ENCODE measurements at regions not wholly inside any gene's neighbourhood (a gene's known extent, or its start where the extent isn't known, plus 50 kb on each side); places are given as distances from the start of the nearest gene placed in this dataset.

GRCh38 chr16:87134628-87134995, 182.6 kb downstream of the C16orf95 start:
- no peak for DNase-seq (ENCODE audit: extremely low spot score in 2 of 2)
- Histone ChIP-seq H3K4me3 (no peak overlapping the region), H3K4me1 (no peaks in the 10 kb centered on the region), H3K36me3 (no peaks in the 10 kb centered on the region), H3K27me3 (no peaks in the 10 kb centered on the region), H3K27ac (no peak overlapping the region), H3K9me3 (no peaks in the 10 kb centered on the region)
- TF ChIP-seq CTCF (IDR thresholded peaks at IDR 0.05) (no peak), POLR2A (IDR thresholded peaks at IDR 0.05) (no peak), POLR2AphosphoS5 (IDR thresholded peaks at IDR 0.05; ENCODE audit: insufficient read depth in 1 of 2, low read depth in 1 of 2) (no peak)
- intact Hi-C loops (cut with DNase I): no loop called here

DNA sequence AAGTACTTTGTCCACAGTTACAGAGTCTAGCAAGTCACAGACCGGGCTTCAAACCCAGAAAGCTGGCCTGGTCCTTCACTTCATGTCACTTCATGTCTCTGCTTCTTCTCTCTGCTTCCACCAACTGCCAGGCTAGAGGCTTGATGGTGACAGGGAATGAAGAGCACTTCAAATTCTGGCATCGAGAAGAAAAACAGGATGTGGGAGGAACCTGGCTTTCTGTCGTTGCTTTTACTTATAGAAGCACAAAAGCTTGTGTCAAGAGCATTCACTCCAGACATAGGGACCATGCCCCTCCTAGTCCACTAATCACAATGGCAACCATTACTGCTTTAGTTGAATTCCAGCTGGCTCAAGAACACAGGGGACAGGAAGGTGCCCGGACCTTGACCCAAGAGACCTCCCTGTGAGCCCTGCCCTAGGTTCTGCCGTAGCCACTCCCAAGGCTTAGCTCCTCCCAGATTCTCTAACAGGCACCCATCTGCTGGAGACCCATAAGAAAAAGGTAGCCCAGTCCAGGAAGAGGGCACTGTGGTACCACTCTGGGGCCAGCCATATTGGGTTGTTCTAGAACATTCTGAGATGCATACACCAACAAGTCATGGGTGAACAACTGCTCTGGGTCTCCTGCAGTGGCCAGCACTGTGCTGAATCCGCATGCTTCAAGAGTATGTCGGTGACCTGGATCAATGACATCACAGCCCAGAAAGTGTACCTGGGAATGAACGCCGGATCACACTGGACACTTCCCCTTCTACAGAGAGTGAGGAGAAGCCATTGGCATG, 181.8 kb downstream of the C16orf95 start:
- no peaks in the 10 kb centered on the region for H3K36me3 ChIP-seq
- no peak for TF ChIP-seq CTCF (IDR thresholded peaks at IDR 0.05)
- TF ChIP-seq POLR2A (IDR thresholded peaks at IDR 0.05): no peak
- TF ChIP-seq POLR2AphosphoS5 (IDR thresholded peaks at IDR 0.05; ENCODE audit: insufficient read depth in 1 of 2, low read depth in 1 of 2): no peak
- no peaks in the 10 kb centered on the region for H3K9me3 ChIP-seq
- H3K4me3 ChIP-seq: no peak overlapping the region
- DNase-seq (ENCODE audit: extremely low spot score in 2 of 2): no peak
- no peaks in the 10 kb centered on the region for H3K4me1 ChIP-seq
- intact Hi-C loops (cut with DNase I): no loop called here
- no peaks in the 10 kb centered on the region for H3K27me3 ChIP-seq
- no peak overlapping the region for H3K27ac ChIP-seq

DNA sequence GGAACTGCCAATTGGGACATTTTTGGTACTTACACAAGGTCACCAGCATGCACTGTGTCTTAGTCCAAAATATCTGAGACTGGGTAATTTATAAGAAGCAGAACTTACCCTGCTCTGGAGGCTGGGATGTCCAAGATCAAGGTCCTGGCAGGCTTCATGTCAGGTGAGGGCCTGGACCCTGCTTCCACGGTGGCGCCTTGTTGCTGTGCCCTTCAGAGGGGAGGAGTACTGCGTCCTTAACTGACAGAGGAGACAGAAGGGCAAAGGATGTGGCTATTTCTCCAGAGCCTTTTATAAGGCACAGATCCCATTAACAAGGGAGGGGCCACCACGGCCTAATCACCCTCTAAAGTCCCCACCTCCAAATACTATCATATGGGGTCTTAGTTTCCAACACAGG, 178.9 kb downstream of the C16orf95 start:
- no peak overlapping the region for H3K4me3 ChIP-seq
- H3K4me1 ChIP-seq: no peaks in the 10 kb centered on the region
- no peaks in the 10 kb centered on the region for H3K27me3 ChIP-seq
- intact Hi-C loops (cut with DNase I): no loop called here
- no peaks in the 10 kb centered on the region for H3K9me3 ChIP-seq
- DNase-seq (ENCODE audit: extremely low spot score in 2 of 2): no peak
- no peak for TF ChIP-seq POLR2A (IDR thresholded peaks at IDR 0.05)
- no peak for TF ChIP-seq POLR2AphosphoS5 (IDR thresholded peaks at IDR 0.05; ENCODE audit: insufficient read depth in 1 of 2, low read depth in 1 of 2)
- no peak for TF ChIP-seq CTCF (IDR thresholded peaks at IDR 0.05)
- H3K36me3 ChIP-seq: no peaks in the 10 kb centered on the region
- H3K27ac ChIP-seq: no peak overlapping the region

- Histone ChIP-seq H3K4me1 (no peaks in the 10 kb centered on the region), H3K27ac (no peak overlapping the region), H3K36me3 (no peaks in the 10 kb centered on the region), H3K9me3 (no peaks in the 10 kb centered on the region), H3K4me3 (no peak overlapping the region), H3K27me3 (no peaks in the 10 kb centered on the region)
- intact Hi-C loops (cut with DNase I): no loop called here
- no peak for TF ChIP-seq CTCF (IDR thresholded peaks at IDR 0.05)
- TF ChIP-seq POLR2A (IDR thresholded peaks at IDR 0.05): no peak
- no peak for DNase-seq (ENCODE audit: extremely low spot score in 2 of 2)
These were observed 178.4 kb downstream of the C16orf95 start for GRCh38 chr16:87138738-87139267.

Measured in vagina (tissue), 2 donors.